A549 (cell line): ENCODE measurements at regions not wholly inside any gene's neighbourhood (a gene's known extent, or its start where the extent isn't known, plus 50 kb on each side); places are given as distances from the start of the nearest gene placed in this dataset.

ENCODE experiments used
- CEBPB ChIP-seq, 2 experiments: fragments of >200 bp in 1 of 2; sonication (Bioruptor Twin) in 1 of 2; formaldehyde crosslinking in 1 of 2; IDR thresholded peaks; 2 replicates each; pipeline ENCODE4 v1.6.1; 2012 to 2016
- EP300 ChIP-seq, 2 experiments: fragments of >200 bp; sonication (Bioruptor Twin); formaldehyde crosslinking; IDR thresholded peaks; 2 replicates in 1 of 2; 3 replicates in 1 of 2; pipeline ENCODE4 v1.6.1; 2016 to 2017
- MYC ChIP-seq: IDR thresholded peaks from 2 replicates; pipeline ENCODE4 v1.6.1; 2012; ENCODE audit warnings: mild to moderate bottlenecking, inconsistent platforms, low read length, improper control_type of control experiment, borderline replicate concordance
- TF ChIP-seq, protein P1 (sequence below): fragments of >200 bp; sonication (Bioruptor Twin); formaldehyde crosslinking; IDR thresholded peaks from 3 replicates; pipeline ENCODE4 v1.5.1; 2016

DNA sequence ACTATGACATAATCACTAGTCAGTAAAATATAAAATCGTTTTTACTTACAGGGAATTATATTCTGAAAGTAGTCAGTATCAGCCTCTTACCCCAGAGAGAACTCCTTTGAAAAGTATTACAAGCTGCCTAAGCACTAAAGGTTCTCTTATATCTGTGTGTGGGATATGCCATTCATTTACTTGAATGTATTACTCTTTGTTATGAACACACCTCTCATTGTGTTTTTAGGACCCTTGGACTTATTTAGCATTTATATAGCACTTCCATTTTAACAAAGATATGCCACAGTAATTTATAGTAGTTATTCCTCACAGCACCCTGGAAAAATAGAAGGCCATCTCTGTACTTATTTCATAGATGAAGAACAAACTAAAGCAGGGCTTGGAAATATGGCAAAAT, 1178.0 kb downstream of the OLFM4 start:
- TF ChIP-seq, protein P1, sequence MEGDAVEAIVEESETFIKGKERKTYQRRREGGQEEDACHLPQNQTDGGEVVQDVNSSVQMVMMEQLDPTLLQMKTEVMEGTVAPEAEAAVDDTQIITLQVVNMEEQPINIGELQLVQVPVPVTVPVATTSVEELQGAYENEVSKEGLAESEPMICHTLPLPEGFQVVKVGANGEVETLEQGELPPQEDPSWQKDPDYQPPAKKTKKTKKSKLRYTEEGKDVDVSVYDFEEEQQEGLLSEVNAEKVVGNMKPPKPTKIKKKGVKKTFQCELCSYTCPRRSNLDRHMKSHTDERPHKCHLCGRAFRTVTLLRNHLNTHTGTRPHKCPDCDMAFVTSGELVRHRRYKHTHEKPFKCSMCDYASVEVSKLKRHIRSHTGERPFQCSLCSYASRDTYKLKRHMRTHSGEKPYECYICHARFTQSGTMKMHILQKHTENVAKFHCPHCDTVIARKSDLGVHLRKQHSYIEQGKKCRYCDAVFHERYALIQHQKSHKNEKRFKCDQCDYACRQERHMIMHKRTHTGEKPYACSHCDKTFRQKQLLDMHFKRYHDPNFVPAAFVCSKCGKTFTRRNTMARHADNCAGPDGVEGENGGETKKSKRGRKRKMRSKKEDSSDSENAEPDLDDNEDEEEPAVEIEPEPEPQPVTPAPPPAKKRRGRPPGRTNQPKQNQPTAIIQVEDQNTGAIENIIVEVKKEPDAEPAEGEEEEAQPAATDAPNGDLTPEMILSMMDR, result no peak
- TF ChIP-seq MYC (no peak), EP300 (IDR thresholded peaks at IDR 0.05) (no peak), CEBPB (IDR thresholded peaks at IDR 0.05) (no peak)
